GM12801 (cell line): ENCODE measurements at regions not wholly inside any gene's neighbourhood (a gene's known extent, or its start where the extent isn't known, plus 50 kb on each side); places are given as distances from the start of the nearest gene placed in this dataset.

Experiments used
- TF ChIP-seq, protein P1 (sequence below): IDR thresholded peaks from one replicate; pipeline ENCODE4 v1.5.1; 2011; ENCODE audit warnings: control low read depth; ENCODE audit not compliant: insufficient read length; ENCODE audit errors: extremely low read depth

DNA sequence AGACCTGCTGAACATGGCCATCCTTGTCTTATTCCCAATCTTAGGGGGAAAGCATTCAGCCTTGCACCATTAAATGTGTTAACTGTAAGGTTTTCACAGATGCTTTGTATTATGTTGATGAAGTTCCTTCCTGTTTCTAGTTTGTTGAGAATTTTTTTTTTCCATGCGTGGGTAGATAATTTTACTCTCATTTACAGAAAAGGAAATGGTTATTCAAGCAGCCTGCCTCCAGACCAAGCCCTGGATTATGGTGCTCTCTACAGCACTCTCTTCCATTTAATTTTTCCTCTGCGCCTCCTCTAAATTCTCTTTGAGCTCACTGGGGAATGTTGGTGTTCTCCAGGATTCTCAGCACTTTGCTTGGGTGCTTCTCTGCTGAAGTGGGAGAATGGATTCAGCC lies 179.3 kb upstream of the PZP start:
- TF ChIP-seq, protein P1, sequence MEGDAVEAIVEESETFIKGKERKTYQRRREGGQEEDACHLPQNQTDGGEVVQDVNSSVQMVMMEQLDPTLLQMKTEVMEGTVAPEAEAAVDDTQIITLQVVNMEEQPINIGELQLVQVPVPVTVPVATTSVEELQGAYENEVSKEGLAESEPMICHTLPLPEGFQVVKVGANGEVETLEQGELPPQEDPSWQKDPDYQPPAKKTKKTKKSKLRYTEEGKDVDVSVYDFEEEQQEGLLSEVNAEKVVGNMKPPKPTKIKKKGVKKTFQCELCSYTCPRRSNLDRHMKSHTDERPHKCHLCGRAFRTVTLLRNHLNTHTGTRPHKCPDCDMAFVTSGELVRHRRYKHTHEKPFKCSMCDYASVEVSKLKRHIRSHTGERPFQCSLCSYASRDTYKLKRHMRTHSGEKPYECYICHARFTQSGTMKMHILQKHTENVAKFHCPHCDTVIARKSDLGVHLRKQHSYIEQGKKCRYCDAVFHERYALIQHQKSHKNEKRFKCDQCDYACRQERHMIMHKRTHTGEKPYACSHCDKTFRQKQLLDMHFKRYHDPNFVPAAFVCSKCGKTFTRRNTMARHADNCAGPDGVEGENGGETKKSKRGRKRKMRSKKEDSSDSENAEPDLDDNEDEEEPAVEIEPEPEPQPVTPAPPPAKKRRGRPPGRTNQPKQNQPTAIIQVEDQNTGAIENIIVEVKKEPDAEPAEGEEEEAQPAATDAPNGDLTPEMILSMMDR = no peak

DNA sequence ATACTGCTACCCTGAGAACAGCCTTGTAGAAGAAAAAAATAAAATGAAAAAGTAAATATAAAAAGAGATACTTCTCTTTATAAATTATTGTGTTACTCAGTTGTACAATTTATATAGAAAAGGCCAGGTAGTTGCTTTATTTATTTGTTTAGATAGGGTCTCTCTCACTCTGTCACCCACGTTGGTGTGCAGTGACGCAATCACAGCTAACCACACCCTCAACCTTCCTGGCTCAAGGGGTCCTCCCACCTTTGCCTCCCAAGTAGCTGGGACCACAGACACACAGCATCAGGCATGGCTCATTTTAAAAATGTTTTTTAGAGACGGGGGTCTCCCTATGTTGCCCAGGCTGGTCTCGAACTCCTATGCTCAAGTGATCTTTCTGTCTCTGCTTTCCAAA lies 175.4 kb upstream of the PZP start:
- TF ChIP-seq, protein P1 = no peak

DNA sequence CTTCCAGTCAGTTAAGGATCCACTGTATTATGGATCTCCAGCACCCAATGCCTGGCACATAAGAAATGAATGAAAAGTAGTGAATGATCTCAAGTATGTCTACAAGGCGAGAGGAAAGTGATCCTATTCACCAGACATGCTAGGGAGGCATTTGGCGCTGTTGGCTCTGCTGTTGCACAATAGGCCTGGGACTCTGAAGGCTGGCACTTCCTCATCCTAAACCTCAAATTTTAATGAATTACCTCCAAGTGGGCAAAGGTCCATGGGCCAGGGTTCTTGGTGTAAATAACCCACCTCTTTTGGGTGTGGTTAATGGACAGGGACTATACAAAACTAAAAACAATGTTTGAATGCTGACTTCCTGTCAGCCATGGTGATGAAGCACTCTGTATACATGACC lies 173.4 kb upstream of the PZP start:
- TF ChIP-seq, protein P1 = no peak

DNA sequence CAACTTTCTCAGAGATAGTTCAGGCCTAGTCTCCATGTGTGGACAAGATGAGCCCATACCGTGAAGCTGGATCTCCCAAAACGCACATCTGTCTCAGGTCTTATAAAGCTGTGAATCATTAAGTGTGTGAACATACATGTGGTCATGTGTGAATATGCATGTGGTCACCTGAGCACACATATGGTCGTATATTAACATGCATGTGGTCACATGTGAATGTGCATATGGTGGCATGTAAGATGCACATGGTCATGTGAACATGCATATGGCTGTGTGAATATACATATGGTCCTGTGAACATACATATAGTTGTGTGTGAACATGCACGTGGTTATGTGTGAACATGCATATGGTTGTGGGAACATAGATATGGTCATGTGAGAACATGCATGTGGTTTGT lies 172.5 kb upstream of the PZP start:
- TF ChIP-seq, protein P1 = no peak

DNA sequence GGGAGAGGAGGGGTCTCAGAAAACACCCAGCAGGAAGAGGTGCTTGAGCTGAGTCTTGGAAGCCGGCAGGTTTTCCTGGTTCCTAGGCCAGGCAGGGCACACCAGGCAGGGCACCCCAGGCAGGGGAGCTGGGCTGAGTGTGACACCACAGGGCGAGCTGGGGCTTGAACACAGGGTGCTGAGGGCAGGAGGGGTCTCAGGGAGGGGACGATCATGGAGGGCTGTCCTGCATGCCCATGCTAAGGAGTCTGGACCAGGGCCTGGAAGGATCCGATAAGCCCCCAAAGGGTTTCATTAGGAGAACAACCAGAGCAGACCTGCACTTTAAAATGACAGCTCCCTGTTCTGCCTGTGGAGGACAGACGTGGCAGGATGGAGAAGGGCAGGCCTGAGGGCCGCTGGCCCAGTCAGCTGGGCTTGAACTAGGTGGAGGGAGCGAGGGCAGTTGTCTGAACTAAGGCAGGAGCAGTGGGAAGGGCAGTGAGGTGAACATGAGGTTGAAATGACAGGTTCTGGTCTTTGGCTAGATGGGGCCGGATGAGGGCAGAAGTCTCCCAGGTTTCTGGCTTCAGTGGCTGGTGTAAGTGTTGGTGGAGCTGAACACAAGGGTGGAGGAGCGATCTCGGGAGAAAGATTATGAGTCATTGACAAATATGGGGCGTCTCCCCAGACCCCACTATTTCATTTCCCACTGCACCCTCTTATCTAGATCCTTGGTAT lies 171.0 kb upstream of the PZP start:
- TF ChIP-seq, protein P1 = no peak

DNA sequence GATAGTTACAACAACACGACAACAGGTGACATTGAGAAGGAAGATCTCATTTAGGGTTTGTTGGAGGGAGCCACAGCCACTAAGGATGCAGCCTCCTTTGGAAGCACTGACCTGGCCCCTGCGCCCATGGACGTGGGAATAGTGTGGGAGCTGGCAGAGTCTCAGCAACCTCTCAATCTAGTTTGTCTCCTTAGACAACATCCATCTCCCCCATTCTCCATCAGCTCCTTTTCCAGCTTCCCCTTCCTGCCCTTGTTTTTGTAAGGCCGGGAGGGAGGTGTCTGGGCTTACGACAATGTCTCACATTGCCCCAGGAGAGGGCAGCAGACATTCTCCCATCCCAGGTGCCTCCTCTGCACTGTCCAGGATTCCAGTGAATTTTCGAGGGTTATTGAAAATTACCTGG lies 170.2 kb upstream of the PZP start:
- TF ChIP-seq, protein P1 = no peak

DNA sequence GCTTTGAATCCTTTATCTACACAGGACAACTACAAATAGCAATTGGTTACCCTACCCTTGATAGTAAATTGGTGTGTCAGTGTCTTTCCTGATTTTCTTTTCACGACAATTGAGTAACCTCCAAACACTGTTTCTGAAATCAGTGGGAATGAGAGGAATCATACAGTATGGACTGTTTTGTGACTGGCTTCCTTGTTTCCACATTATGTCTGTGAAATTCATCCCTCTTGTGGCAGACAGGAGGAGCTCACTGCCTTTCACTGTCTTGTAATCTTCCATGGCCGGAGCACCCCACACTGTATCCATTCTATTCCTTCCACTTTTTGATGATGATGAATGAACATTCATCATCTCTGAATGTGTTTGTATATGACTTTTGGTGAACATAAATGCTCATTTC lies 164.0 kb upstream of the PZP start:
- TF ChIP-seq, protein P1 = no peak
